22Rv1 (cell line): ENCODE measurements at regions not wholly inside any gene's neighbourhood (a gene's known extent, or its start where the extent isn't known, plus 50 kb on each side); places are given as distances from the start of the nearest gene placed in this dataset.

Source experiments
- ZFX ChIP-seq: fragments of 450-650 bp; IDR thresholded peaks from 2 replicates; pipeline ENCODE4 v1.6.1; 2017; ENCODE audit warnings: antibody characterized with exemption, borderline replicate concordance
- TF ChIP-seq, protein P1 (sequence below): fragments of 450-650 bp; IDR thresholded peaks from 2 replicates; pipeline ENCODE4 v1.5.1; 2017; ENCODE audit warnings: mild to moderate bottlenecking

DNA sequence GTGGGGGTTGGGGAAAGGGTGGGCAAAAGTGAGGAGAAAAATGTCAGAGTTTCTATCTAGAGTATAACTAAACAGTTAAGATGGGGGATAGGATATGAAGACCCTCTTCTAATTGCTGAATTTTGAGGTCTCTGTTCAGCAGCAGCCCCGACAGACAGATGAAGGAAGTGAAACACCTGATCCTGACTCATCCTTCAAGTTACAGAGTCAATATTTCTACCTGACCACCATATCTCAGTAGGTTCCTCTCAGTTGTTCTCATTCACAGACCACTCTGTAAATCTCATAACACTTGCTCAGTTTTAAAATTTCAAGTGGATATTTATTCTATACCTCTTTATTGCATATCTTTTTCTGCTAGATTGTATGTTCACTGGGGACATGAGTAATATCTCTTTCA, 69.5 kb downstream of the CCDC54 start:
- TF ChIP-seq, protein P1, sequence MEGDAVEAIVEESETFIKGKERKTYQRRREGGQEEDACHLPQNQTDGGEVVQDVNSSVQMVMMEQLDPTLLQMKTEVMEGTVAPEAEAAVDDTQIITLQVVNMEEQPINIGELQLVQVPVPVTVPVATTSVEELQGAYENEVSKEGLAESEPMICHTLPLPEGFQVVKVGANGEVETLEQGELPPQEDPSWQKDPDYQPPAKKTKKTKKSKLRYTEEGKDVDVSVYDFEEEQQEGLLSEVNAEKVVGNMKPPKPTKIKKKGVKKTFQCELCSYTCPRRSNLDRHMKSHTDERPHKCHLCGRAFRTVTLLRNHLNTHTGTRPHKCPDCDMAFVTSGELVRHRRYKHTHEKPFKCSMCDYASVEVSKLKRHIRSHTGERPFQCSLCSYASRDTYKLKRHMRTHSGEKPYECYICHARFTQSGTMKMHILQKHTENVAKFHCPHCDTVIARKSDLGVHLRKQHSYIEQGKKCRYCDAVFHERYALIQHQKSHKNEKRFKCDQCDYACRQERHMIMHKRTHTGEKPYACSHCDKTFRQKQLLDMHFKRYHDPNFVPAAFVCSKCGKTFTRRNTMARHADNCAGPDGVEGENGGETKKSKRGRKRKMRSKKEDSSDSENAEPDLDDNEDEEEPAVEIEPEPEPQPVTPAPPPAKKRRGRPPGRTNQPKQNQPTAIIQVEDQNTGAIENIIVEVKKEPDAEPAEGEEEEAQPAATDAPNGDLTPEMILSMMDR, result no peak
- TF ChIP-seq ZFX, result no peak
